Neural progenitor cell (in vitro differentiated cells): ENCODE measurements at regions not wholly inside any gene's neighbourhood (a gene's known extent, or its start where the extent isn't known, plus 50 kb on each side); places are given as distances from the start of the nearest gene placed in this dataset.

Experiments used
- EZH2 ChIP-seq: fragments of 200-600 bp; sonication (generic); IDR thresholded peaks from 2 replicates; pipeline ENCODE4 v1.6.1; 2017; ENCODE audit warnings: antibody characterized with exemption, mild to moderate bottlenecking, moderate library complexity
- EZH2phosphoT487 ChIP-seq: fragments of 200-600 bp; sonication (generic); IDR thresholded peaks from 2 replicates; pipeline ENCODE4 v1.6.1; 2017; ENCODE audit warnings: antibody characterized with exemption
- TF ChIP-seq, protein P1 (sequence below): fragments of 200-600 bp; sonication (generic); IDR thresholded peaks from 2 replicates; pipeline ENCODE4 v1.5.1; 2017; ENCODE audit warnings: antibody characterized with exemption, mild to moderate bottlenecking

DNA sequence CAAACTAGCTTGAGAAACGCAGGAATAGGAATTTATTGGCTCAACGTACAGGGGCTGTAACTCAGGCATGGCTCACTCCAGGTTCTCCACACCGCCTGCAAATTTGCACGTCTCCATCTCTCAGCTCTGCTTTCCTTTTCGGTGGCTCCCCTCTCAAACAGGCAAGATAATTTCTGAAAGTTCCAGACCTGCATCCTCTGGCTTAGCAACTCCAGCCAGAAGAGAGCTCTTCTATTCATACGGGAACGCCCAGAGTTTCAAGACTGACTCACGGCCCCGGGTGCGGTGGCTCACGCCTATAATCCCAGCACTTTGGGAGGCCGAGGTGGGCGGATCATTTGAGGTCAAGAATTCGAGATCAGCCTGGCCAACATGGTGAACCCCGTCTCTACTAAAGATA is 139.7 kb upstream of the BNIP2 start:
- TF ChIP-seq, protein P1, sequence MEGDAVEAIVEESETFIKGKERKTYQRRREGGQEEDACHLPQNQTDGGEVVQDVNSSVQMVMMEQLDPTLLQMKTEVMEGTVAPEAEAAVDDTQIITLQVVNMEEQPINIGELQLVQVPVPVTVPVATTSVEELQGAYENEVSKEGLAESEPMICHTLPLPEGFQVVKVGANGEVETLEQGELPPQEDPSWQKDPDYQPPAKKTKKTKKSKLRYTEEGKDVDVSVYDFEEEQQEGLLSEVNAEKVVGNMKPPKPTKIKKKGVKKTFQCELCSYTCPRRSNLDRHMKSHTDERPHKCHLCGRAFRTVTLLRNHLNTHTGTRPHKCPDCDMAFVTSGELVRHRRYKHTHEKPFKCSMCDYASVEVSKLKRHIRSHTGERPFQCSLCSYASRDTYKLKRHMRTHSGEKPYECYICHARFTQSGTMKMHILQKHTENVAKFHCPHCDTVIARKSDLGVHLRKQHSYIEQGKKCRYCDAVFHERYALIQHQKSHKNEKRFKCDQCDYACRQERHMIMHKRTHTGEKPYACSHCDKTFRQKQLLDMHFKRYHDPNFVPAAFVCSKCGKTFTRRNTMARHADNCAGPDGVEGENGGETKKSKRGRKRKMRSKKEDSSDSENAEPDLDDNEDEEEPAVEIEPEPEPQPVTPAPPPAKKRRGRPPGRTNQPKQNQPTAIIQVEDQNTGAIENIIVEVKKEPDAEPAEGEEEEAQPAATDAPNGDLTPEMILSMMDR = no peak
- TF ChIP-seq EZH2 = no peak
- TF ChIP-seq EZH2phosphoT487 = no peak
